SH-SY5Y (cell line): ENCODE measurements at regions not wholly inside any gene's neighbourhood (a gene's known extent, or its start where the extent isn't known, plus 50 kb on each side); places are given as distances from the start of the nearest gene placed in this dataset.

Experiments used
- GATA2 ChIP-seq: IDR thresholded peaks from 2 replicates; pipeline ENCODE4 v1.6.1; 2011; ENCODE audit warnings: mild to moderate bottlenecking, low read depth, low read length
- GATA3 ChIP-seq: IDR thresholded peaks from 2 replicates; pipeline ENCODE4 v1.6.1; 2011; ENCODE audit warnings: low read depth, mild to moderate bottlenecking, low read length, moderate library complexity

DNA sequence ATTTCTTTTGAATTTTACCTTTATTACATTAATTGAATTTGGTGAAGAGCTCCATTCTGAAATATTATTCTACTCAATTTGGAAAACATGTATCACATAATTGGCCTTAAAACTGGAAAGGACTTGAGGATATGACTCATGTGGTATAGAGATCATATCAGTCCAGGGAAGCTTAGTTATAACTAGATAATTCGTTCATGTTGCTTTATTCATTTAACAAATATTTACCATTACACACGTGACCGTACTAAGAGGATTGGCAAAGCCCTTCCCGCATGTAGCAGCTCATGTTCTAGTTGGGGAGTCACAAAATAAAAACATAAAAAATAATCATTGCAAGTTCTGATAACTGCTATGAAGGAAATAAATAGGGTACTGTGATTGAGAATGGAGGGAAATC, 1816.5 kb downstream of the MAT2B start:
- no peak for TF ChIP-seq GATA3
- TF ChIP-seq GATA2: no peak
